Activated CD4-positive, alpha-beta T cell treated with anti-CD3 and anti-CD28 coated beads for 36 hours (primary cell): ENCODE measurements at regions not wholly inside any gene's neighbourhood (a gene's known extent, or its start where the extent isn't known, plus 50 kb on each side); places are given as distances from the start of the nearest gene placed in this dataset.

ENCODE experiments used
- ATAC-seq: fragments of 200-7000 bp; cut with Tn5 transposase; one replicate; pipeline ENCODE4 v1.10.0; 2021; ENCODE audit warnings: mild to moderate bottlenecking, moderate library complexity
- CTCF ChIA-PET: fragments of 350-600 bp; sonication (Branson Sonifier 250); formaldehyde crosslinking; loops from one replicate; lab custom pipeline; 2021; ENCODE audit warnings: antibody characterized with exemption; lab: Charles Lee
- POLR2A ChIA-PET: fragments of 350-600 bp; sonication (Branson Sonifier 250); formaldehyde crosslinking; loops from one replicate; lab custom pipeline; 2021; ENCODE audit warnings: antibody characterized with exemption, inconsistent platforms; lab: Charles Lee
- DNase-seq: peaks from one replicate; pipeline ENCODE4 v3.0.0-alpha.2; 2020
- H3K27ac Mint-ChIP-seq: one replicate; pipeline ENCODE4 v1.8.0; 2021; ENCODE audit warnings: mixed read lengths
- H3K27me3 Mint-ChIP-seq: one replicate; pipeline ENCODE4 v1.8.0; 2021; ENCODE audit warnings: mixed read lengths
- H3K36me3 Mint-ChIP-seq: one replicate; pipeline ENCODE4 v1.8.0; 2021; ENCODE audit warnings: low read depth, mixed read lengths
- H3K4me1 Mint-ChIP-seq: one replicate; pipeline ENCODE4 v1.8.0; 2021; ENCODE audit warnings: mixed read lengths
- H3K4me3 Mint-ChIP-seq: one replicate; pipeline ENCODE4 v1.8.0; 2021; ENCODE audit warnings: mild to moderate bottlenecking, moderate library complexity, mixed read lengths
- H3K9me3 Mint-ChIP-seq: one replicate; pipeline ENCODE4 v1.8.0; 2021; ENCODE audit warnings: low read depth, mixed read lengths
- intact Hi-C, 2 experiments: fragments of 100-400 bp; cut with DNase I in 1 of 2; cut with micrococcal nuclease in 1 of 2; formaldehyde crosslinking; loops; one replicate each; pipeline versions ENCODE4 v1.14.2 to v1.15.1; 2022 to 2024; cut with DNase I, micrococcal nuclease

GRCh38 chr4:160928482-160928881 is 1235.3 kb downstream of the FSTL5 start:
- no peak for ATAC-seq
- intact Hi-C loops = no loop called here
- Mint-ChIP-seq H3K36me3 (no peaks in the 10 kb centered on the region), H3K4me1 (no peaks in the 10 kb centered on the region), H3K27me3 (no peaks in the 10 kb centered on the region), H3K4me3 (no peak overlapping the region), H3K9me3 (peaks cover 10% of the 10 kb centered on the region), H3K27ac (no peak overlapping the region)
- ChIA-PET CTCF (no interaction called here), POLR2A (no interaction called here)
- no peak for DNase-seq

DNA sequence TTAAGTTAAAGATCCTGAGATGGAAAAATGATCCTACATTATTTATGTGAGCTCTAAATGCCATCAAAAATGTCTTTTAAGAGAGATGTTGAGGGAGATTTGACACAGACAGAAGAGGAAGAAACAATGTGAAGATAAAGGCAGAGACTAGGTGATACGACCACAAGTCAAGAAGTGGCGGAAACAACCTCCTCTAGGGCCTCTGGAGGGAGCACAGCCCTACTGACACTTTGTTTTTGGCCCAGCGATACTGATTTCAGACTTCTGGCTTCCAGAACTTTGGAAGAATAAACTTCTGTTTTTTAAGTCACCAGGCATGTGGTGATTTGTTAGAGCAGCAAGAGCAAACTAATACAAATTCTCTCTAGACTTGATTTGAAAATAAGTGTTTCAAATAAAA is 1216.1 kb downstream of the FSTL5 start:
- POLR2A ChIA-PET = no interaction called here
- no peak for ATAC-seq
- CTCF ChIA-PET = no interaction called here

DNA sequence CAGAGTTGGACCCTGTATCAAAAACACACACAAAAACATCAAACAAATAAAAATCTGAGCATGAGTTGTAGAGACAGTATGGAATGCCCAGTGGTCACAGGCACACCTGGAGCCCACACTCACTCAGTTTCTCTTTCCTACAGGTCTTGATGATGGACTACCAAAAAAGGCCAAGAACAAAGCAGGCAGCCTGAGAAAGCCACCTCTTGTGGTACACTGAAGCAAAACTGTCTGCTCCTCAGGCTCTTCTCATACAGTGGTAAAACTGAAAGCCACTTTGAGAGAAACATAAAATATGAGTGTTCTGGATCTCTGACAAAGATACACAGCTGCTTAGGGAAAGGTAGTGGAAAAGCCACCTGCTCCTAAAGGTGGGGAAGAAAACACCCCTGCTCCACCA is 1206.9 kb downstream of the FSTL5 start:
- ATAC-seq = no peak
- Mint-ChIP-seq H3K27me3 (no peaks in the 10 kb centered on the region), H3K36me3 (no peaks in the 10 kb centered on the region), H3K9me3 (peaks cover 10% of the 10 kb centered on the region), H3K4me3 (no peak overlapping the region), H3K4me1 (no peaks in the 10 kb centered on the region), H3K27ac (no peak overlapping the region)
- POLR2A ChIA-PET = no interaction called here
- CTCF ChIA-PET = no interaction called here
- DNase-seq = no peak
- intact Hi-C loops = no loop called here

More for the DNA sequence above, 1216.1 kb downstream of the FSTL5 start:
- intact Hi-C loops = no loop called here
- no peak overlapping the region for H3K4me3 Mint-ChIP-seq
- peaks cover 8% of the 10 kb centered on the region for H3K9me3 Mint-ChIP-seq
- H3K27me3 Mint-ChIP-seq = no peaks in the 10 kb centered on the region
- H3K4me1 Mint-ChIP-seq = no peaks in the 10 kb centered on the region
- no peak overlapping the region for H3K27ac Mint-ChIP-seq
- no peak for DNase-seq
- no peaks in the 10 kb centered on the region for H3K36me3 Mint-ChIP-seq

DNA sequence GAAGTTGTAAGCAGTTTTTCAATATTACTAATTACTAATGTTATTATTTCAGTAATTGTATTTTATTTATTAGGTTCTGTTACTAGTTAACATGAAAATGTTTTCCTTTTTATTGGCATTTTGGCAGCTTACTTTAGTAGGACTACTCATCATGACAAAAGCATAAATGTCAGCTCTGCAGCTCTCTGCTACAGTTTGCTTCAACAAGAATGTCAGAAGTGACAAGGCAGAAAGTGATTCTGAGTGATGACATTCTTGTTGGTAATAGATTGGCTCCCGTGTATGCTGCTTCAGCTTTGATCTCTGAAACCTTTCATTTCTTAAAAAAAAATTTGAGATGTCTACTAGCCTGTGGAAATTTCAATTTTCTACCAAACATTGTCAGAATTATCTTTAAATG is 1193.9 kb downstream of the FSTL5 start:
- ATAC-seq (no peak), DNase-seq (no peak)
- no peak overlapping the region for H3K4me3 Mint-ChIP-seq
- H3K9me3 Mint-ChIP-seq = peaks cover 11% of the 10 kb centered on the region
- ChIA-PET POLR2A (no interaction called here), CTCF (no interaction called here)
- no peaks in the 10 kb centered on the region for H3K4me1 Mint-ChIP-seq
- H3K27ac Mint-ChIP-seq = no peak overlapping the region
- intact Hi-C loops = no loop called here
- H3K27me3 Mint-ChIP-seq = no peaks in the 10 kb centered on the region
- H3K36me3 Mint-ChIP-seq = no peaks in the 10 kb centered on the region

GRCh38 chr4:160980091-160980490 is 1183.7 kb downstream of the FSTL5 start:
- ChIA-PET CTCF (no interaction called here), POLR2A (no interaction called here)
- no peaks in the 10 kb centered on the region for H3K27me3 Mint-ChIP-seq
- no peaks in the 10 kb centered on the region for H3K36me3 Mint-ChIP-seq
- H3K27ac Mint-ChIP-seq = no peak overlapping the region
- no peak overlapping the region for H3K4me3 Mint-ChIP-seq
- H3K4me1 Mint-ChIP-seq = no peaks in the 10 kb centered on the region
- intact Hi-C loops = no loop called here
- DNase-seq = no peak
- ATAC-seq = no peak
- peaks cover 6% of the 10 kb centered on the region for H3K9me3 Mint-ChIP-seq

- H3K27me3 Mint-ChIP-seq = no peaks in the 10 kb centered on the region
- POLR2A ChIA-PET = no interaction called here
- intact Hi-C loops = no loop called here
- no peaks in the 10 kb centered on the region for H3K4me1 Mint-ChIP-seq
- H3K4me3 Mint-ChIP-seq = no peak overlapping the region
- ATAC-seq = no peak
- H3K27ac Mint-ChIP-seq = no peak overlapping the region
- DNase-seq = no peak
- peaks cover 6% of the 10 kb centered on the region for H3K9me3 Mint-ChIP-seq
- H3K36me3 Mint-ChIP-seq = no peaks in the 10 kb centered on the region
- CTCF ChIA-PET = no interaction called here
Observed at GRCh38 chr4:160981083-160981482, 1182.7 kb downstream of the FSTL5 start.

- H3K4me3 Mint-ChIP-seq = no peak overlapping the region
- intact Hi-C loops = no loop called here
- H3K36me3 Mint-ChIP-seq = no peaks in the 10 kb centered on the region
- H3K9me3 Mint-ChIP-seq = peaks cover 6% of the 10 kb centered on the region
- CTCF ChIA-PET = no interaction called here
- H3K4me1 Mint-ChIP-seq = no peaks in the 10 kb centered on the region
- no peak for ATAC-seq
- DNase-seq = no peak
- H3K27ac Mint-ChIP-seq = no peak overlapping the region
- H3K27me3 Mint-ChIP-seq = no peaks in the 10 kb centered on the region
- POLR2A ChIA-PET = no interaction called here
Observed at GRCh38 chr4:160983035-160983434, 1180.8 kb downstream of the FSTL5 start.

DNA sequence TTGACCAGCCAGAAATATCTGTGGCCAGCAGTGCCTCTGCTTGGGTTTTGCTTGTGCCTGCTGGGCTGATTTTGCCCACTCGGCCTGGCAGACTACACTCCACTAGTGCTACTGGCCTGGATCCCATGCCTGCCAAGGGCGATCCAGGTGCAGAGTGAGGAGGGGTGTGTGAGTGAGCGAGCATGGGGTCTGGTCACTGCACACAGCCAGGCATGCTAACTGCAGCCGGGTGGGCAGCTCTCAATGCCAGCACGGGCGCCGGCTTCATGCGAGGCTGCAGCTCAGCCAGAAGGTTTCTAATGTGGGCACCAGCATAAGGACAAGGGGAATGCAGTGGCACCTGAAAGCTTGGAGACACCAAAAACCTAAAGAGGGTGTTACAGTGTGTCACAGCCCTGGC is 1161.4 kb downstream of the FSTL5 start:
- peaks cover 5% of the 10 kb centered on the region for H3K9me3 Mint-ChIP-seq
- no peak for DNase-seq
- H3K36me3 Mint-ChIP-seq = no peaks in the 10 kb centered on the region
- no peaks in the 10 kb centered on the region for H3K4me1 Mint-ChIP-seq
- ChIA-PET CTCF (no interaction called here), POLR2A (no interaction called here)
- no peak for ATAC-seq
- H3K4me3 Mint-ChIP-seq = no peak overlapping the region
- H3K27ac Mint-ChIP-seq = no peak overlapping the region
- no peaks in the 10 kb centered on the region for H3K27me3 Mint-ChIP-seq
- intact Hi-C loops = no loop called here

- POLR2A ChIA-PET = interaction anchor here (0.6 kb wide), 1 partner anchor 433 kb away, joined by 3 read pairs; no protein-coding TSS in a partner anchor
- Mint-ChIP-seq H3K27ac (no peak overlapping the region), H3K4me1 (no peaks in the 10 kb centered on the region), H3K9me3 (peaks cover 7% of the 10 kb centered on the region), H3K36me3 (no peaks in the 10 kb centered on the region), H3K4me3 (no peak overlapping the region), H3K27me3 (no peaks in the 10 kb centered on the region)
- no peak for DNase-seq
- intact Hi-C loops = no loop called here
- CTCF ChIA-PET = no interaction called here
- no peak for ATAC-seq
Observed at GRCh38 chr4:161003418-161004057, 1160.3 kb downstream of the FSTL5 start.

GRCh38 chr4:161005746-161006145 is 1158.1 kb downstream of the FSTL5 start:
- Mint-ChIP-seq H3K4me1 (no peaks in the 10 kb centered on the region), H3K27me3 (no peaks in the 10 kb centered on the region), H3K4me3 (no peak overlapping the region), H3K27ac (no peak overlapping the region), H3K9me3 (peaks cover 12% of the 10 kb centered on the region), H3K36me3 (no peaks in the 10 kb centered on the region)
- intact Hi-C loops = no loop called here
- DNase-seq (no peak), ATAC-seq (no peak)
- POLR2A ChIA-PET = no interaction called here
- CTCF ChIA-PET = no interaction called here

DNA sequence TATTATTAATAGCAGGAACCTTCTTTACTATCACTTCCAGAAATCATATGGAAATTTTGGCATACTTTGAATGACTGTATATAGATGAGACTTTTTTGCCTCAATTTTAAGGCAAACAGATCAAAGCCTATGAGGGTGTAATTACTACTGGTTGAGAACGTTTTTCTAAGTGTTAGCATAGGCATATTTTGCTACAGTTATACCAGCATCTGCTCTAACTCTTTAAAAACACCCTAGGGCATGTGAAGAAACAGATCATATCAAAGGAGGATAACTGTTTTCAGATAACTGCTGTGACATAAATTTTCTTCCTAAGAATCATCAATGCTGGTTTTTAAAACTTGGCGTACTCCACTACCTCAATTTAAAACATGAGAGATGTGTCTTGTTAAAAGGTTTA is 1155.3 kb downstream of the FSTL5 start:
- H3K4me1 Mint-ChIP-seq = no peaks in the 10 kb centered on the region
- intact Hi-C loops = no loop called here
- H3K4me3 Mint-ChIP-seq = no peak overlapping the region
- no peaks in the 10 kb centered on the region for H3K36me3 Mint-ChIP-seq
- CTCF ChIA-PET = no interaction called here
- DNase-seq (no peak), ATAC-seq (no peak)
- POLR2A ChIA-PET = no interaction called here
- no peaks in the 10 kb centered on the region for H3K27me3 Mint-ChIP-seq
- H3K9me3 Mint-ChIP-seq = peaks cover 11% of the 10 kb centered on the region
- no peak overlapping the region for H3K27ac Mint-ChIP-seq

DNA sequence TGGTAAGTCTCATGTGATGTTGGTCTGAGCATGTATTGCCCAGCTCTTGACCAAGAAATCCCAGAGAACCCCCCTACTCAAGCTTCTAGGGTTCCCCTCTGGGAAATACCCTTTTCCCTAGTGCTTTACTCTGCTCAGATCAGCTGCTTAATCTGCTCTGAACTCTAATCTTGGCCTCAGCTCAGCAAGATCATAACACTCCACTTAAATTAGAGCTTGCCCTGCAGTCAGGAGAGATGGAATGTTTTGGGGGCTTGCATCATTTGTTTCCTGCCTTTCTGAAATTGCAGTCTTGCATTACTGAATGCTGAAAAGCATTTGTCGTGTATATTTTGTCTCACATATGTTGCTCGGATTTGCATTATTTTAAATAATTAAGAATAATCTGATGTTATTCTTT is 1153.6 kb downstream of the FSTL5 start:
- DNase-seq (no peak), ATAC-seq (no peak)
- Mint-ChIP-seq H3K4me3 (no peak overlapping the region), H3K36me3 (no peaks in the 10 kb centered on the region), H3K4me1 (no peaks in the 10 kb centered on the region), H3K27ac (no peak overlapping the region), H3K9me3 (peaks cover 9% of the 10 kb centered on the region), H3K27me3 (no peaks in the 10 kb centered on the region)
- ChIA-PET CTCF (interaction anchor here (0.8 kb wide), 1 partner anchor 13 kb away, joined by 3 read pairs; no protein-coding TSS in a partner anchor), POLR2A (no interaction called here)
- intact Hi-C loops = no loop called here
